Esophagus (tissue), 2 donors: ENCODE measurements at regions not wholly inside any gene's neighbourhood (a gene's known extent, or its start where the extent isn't known, plus 50 kb on each side); places are given as distances from the start of the nearest gene placed in this dataset.
"Not testable (repeated sequence)": the region's sequence is repeated elsewhere in the genome, so short reads cannot be mapped to it uniquely, and the experiment has no call there.

Experiments
- H3K27ac ChIP-seq, 2 donors: one replicate each; pipeline ENCODE4 v1.5.1; 2013; ENCODE audit warnings: low read depth in 2 of 2, mild to moderate bottlenecking in 2 of 2, inconsistent platforms in 1 of 2, low read length in 1 of 2, moderate library complexity in 1 of 2
- H3K27me3 ChIP-seq, 2 donors: one replicate each; pipeline ENCODE4 v1.6.1; 2013; ENCODE audit warnings: low read length in 2 of 2, control low read depth in 1 of 2, mild to moderate bottlenecking in 1 of 2; ENCODE audit not compliant: insufficient read depth in 2 of 2, control insufficient read depth in 1 of 2
- H3K36me3 ChIP-seq, 2 donors: one replicate each; pipeline ENCODE4 v1.6.1; 2013; ENCODE audit warnings: low read length in 1 of 2; ENCODE audit not compliant: control insufficient read depth in 2 of 2, insufficient read depth in 2 of 2
- H3K4me1 ChIP-seq, 2 donors: one replicate each; pipeline ENCODE4 v1.6.1; 2013; ENCODE audit warnings: low read length in 1 of 2; ENCODE audit not compliant: control insufficient read depth in 2 of 2, insufficient read depth in 2 of 2
- H3K4me3 ChIP-seq, 2 donors: one replicate each; pipeline ENCODE4 v1.5.1; 2013; ENCODE audit warnings: low read length in 2 of 2, mild to moderate bottlenecking in 2 of 2, low read depth in 1 of 2, moderate library complexity in 1 of 2
- H3K9me3 ChIP-seq, 2 donors: one replicate each; pipeline ENCODE4 v1.6.1; 2013; ENCODE audit warnings: mild to moderate bottlenecking in 2 of 2, low read depth in 1 of 2, low read length in 1 of 2, moderate library complexity in 1 of 2; ENCODE audit not compliant: control insufficient read depth in 2 of 2, insufficient read depth in 1 of 2
- WGBS, 2 donors: extraction: QIAGEN DNeasy Blood & Tissue Kit; methylation state at CpG; one replicate each; pipeline ENCODE4 v1.1.7; 2013; 5-methylcytosine and 5-hydroxymethylcytosine counted together
- donor health status: healthy with polysubstance abuse.
- donor health status: Bipolar disorder and iron deficiency.

GRCh38 chr3:102382201-102382600, 52.6 kb upstream of the ZPLD1 start:
- H3K27me3 ChIP-seq, H3K4me3 ChIP-seq: not testable (repeated sequence)
- WGBS, 2 donors: 66 to 68% methylated on average over 6 of the region's 6 CpGs

More at GRCh38 chr3:102382201-102382600, 52.6 kb upstream of the ZPLD1 start:
- H3K4me1 ChIP-seq, H3K27ac ChIP-seq, H3K9me3 ChIP-seq, H3K36me3 ChIP-seq: not testable (repeated sequence)
